ENCODE measurements at regions not wholly inside any gene's neighbourhood (a gene's known extent, or its start where the extent isn't known, plus 50 kb on each side); places are given as distances from the start of the nearest gene placed in this dataset.

DNA sequence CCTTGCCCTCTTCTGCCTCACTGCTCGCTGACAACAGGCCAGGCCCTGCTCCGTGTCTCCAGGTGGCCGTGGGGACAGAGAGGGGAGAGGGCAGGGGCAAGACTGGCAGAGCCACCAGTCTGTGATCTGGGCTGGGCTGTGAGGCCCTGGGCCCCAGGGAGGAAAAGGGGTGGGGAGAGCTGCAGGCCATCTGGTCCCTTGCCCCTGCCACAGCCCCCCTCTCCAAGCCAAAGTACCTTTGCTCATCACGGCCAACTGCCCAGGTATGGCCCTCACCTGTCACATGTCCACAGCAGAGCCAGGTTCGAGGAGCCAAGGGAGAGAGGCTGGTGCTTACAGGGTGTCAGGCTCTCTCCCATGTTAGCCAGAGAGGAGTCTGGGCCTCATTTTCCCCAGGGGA lies 91.4 kb upstream of the LHX1 start (continued):
- TF ChIP-seq, protein P1, sequence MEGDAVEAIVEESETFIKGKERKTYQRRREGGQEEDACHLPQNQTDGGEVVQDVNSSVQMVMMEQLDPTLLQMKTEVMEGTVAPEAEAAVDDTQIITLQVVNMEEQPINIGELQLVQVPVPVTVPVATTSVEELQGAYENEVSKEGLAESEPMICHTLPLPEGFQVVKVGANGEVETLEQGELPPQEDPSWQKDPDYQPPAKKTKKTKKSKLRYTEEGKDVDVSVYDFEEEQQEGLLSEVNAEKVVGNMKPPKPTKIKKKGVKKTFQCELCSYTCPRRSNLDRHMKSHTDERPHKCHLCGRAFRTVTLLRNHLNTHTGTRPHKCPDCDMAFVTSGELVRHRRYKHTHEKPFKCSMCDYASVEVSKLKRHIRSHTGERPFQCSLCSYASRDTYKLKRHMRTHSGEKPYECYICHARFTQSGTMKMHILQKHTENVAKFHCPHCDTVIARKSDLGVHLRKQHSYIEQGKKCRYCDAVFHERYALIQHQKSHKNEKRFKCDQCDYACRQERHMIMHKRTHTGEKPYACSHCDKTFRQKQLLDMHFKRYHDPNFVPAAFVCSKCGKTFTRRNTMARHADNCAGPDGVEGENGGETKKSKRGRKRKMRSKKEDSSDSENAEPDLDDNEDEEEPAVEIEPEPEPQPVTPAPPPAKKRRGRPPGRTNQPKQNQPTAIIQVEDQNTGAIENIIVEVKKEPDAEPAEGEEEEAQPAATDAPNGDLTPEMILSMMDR (IDR thresholded peaks at IDR 0.05) = no peak

DNA sequence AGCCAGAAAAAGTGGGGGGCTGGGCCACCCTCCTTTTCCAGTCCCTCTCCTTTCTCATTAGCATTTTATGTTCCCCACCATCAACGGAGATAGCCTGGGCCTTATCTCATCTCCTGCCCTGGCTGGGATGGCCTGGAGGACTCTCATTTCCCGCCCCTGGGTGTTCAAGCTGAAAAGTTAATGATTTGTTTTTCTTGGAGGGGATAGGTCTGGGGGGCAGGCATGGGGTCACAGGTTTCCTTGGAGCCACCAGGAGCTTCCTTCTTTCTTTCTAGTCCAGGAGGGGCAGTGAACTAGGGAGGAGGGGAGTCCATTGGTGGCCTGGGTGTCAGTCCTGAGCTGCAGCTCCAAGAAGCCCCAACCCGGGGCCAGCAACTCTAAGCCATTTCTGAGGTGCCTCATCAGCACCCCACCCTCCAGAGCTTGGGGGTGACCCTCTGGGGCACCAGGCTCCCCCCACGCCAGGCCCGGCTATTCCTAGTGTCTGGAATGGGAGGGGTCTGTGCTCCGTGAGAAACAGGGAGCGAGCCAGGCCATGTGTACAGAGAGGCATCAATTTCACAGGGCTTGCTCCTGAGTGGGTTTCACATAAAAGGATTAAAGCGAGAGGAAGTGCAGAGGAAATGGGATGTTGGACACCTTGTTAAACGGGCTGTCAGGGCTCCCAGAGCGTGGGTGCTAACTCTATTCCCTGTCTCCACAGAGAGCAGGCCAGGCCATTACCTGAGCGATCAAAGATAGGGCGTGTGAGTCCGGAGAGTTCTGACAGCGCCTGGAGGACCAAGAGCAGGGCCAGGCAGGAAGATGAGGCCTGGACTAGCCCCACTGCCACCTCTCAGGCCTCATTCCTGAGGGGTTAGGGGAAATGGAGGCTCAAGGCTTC lies 90.6 kb upstream of the LHX1 start:
- TF ChIP-seq TEAD1 (CRISPR knock-in tag; IDR thresholded peaks at IDR 0.05) (no peak), NR1H2 (CRISPR knock-in tag; IDR thresholded peaks at IDR 0.05) (no peak), SOX15 (CRISPR knock-in tag; IDR thresholded peaks at IDR 0.05) (no peak), RELA (CRISPR knock-in tag; IDR thresholded peaks at IDR 0.05; ENCODE audit: borderline replicate concordance) (no peak), HMGA2 (CRISPR knock-in tag; IDR thresholded peaks at IDR 0.05) (no peak), CBFB (CRISPR knock-in tag; IDR thresholded peaks at IDR 0.05; ENCODE audit: low read depth) (no peak), KAT7 (CRISPR knock-in tag; IDR thresholded peaks at IDR 0.05; ENCODE audit: borderline replicate concordance) (no peak), EMX1 (CRISPR knock-in tag; IDR thresholded peaks at IDR 0.05) (no peak), ZNF423 (CRISPR knock-in tag; IDR thresholded peaks at IDR 0.05) (no peak), ZNF317 (CRISPR knock-in tag; IDR thresholded peaks at IDR 0.05; ENCODE audit: borderline replicate concordance, low read depth) (no peak), PRRX2 (CRISPR knock-in tag; IDR thresholded peaks at IDR 0.05) (no peak), ZNF263 (CRISPR knock-in tag; IDR thresholded peaks at IDR 0.05; ENCODE audit: low read depth) (no peak), NR3C1 (CRISPR knock-in tag; conservative IDR thresholded peaks at IDR 0.05; ENCODE audit: low read depth) (no peak)
- TF ChIP-seq, protein P2, sequence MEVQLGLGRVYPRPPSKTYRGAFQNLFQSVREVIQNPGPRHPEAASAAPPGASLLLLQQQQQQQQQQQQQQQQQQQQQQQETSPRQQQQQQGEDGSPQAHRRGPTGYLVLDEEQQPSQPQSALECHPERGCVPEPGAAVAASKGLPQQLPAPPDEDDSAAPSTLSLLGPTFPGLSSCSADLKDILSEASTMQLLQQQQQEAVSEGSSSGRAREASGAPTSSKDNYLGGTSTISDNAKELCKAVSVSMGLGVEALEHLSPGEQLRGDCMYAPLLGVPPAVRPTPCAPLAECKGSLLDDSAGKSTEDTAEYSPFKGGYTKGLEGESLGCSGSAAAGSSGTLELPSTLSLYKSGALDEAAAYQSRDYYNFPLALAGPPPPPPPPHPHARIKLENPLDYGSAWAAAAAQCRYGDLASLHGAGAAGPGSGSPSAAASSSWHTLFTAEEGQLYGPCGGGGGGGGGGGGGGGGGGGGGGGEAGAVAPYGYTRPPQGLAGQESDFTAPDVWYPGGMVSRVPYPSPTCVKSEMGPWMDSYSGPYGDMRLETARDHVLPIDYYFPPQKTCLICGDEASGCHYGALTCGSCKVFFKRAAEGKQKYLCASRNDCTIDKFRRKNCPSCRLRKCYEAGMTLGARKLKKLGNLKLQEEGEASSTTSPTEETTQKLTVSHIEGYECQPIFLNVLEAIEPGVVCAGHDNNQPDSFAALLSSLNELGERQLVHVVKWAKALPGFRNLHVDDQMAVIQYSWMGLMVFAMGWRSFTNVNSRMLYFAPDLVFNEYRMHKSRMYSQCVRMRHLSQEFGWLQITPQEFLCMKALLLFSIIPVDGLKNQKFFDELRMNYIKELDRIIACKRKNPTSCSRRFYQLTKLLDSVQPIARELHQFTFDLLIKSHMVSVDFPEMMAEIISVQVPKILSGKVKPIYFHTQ (CRISPR knock-in tag; IDR thresholded peaks at IDR 0.05) = no peak
- TF ChIP-seq, protein P3, sequence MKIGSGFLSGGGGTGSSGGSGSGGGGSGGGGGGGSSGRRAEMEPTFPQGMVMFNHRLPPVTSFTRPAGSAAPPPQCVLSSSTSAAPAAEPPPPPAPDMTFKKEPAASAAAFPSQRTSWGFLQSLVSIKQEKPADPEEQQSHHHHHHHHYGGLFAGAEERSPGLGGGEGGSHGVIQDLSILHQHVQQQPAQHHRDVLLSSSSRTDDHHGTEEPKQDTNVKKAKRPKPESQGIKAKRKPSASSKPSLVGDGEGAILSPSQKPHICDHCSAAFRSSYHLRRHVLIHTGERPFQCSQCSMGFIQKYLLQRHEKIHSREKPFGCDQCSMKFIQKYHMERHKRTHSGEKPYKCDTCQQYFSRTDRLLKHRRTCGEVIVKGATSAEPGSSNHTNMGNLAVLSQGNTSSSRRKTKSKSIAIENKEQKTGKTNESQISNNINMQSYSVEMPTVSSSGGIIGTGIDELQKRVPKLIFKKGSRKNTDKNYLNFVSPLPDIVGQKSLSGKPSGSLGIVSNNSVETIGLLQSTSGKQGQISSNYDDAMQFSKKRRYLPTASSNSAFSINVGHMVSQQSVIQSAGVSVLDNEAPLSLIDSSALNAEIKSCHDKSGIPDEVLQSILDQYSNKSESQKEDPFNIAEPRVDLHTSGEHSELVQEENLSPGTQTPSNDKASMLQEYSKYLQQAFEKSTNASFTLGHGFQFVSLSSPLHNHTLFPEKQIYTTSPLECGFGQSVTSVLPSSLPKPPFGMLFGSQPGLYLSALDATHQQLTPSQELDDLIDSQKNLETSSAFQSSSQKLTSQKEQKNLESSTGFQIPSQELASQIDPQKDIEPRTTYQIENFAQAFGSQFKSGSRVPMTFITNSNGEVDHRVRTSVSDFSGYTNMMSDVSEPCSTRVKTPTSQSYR (CRISPR knock-in tag; IDR thresholded peaks at IDR 0.05) = no peak
- TF ChIP-seq, protein P4, sequence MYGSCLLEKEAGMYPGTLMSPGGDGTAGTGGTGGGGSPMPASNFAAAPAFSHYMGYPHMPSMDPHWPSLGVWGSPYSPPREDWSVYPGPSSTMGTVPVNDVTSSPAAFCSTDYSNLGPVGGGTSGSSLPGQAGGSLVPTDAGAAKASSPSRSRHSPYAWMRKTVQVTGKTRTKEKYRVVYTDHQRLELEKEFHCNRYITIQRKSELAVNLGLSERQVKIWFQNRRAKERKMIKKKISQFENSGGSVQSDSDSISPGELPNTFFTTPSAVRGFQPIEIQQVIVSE (CRISPR knock-in tag; IDR thresholded peaks at IDR 0.05; ENCODE audit: borderline replicate concordance) = no peak
- TF ChIP-seq, protein P5, sequence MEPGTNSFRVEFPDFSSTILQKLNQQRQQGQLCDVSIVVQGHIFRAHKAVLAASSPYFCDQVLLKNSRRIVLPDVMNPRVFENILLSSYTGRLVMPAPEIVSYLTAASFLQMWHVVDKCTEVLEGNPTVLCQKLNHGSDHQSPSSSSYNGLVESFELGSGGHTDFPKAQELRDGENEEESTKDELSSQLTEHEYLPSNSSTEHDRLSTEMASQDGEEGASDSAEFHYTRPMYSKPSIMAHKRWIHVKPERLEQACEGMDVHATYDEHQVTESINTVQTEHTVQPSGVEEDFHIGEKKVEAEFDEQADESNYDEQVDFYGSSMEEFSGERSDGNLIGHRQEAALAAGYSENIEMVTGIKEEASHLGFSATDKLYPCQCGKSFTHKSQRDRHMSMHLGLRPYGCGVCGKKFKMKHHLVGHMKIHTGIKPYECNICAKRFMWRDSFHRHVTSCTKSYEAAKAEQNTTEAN (CRISPR knock-in tag; IDR thresholded peaks at IDR 0.05) = no peak
- TF ChIP-seq, protein P6, sequence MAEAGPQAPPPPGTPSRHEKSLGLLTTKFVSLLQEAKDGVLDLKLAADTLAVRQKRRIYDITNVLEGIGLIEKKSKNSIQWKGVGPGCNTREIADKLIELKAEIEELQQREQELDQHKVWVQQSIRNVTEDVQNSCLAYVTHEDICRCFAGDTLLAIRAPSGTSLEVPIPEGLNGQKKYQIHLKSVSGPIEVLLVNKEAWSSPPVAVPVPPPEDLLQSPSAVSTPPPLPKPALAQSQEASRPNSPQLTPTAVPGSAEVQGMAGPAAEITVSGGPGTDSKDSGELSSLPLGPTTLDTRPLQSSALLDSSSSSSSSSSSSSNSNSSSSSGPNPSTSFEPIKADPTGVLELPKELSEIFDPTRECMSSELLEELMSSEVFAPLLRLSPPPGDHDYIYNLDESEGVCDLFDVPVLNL (CRISPR knock-in tag; IDR thresholded peaks at IDR 0.05; ENCODE audit: borderline replicate concordance, low read depth) = no peak
- TF ChIP-seq, protein P7, sequence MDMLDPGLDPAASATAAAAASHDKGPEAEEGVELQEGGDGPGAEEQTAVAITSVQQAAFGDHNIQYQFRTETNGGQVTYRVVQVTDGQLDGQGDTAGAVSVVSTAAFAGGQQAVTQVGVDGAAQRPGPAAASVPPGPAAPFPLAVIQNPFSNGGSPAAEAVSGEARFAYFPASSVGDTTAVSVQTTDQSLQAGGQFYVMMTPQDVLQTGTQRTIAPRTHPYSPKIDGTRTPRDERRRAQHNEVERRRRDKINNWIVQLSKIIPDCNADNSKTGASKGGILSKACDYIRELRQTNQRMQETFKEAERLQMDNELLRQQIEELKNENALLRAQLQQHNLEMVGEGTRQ (CRISPR knock-in tag; IDR thresholded peaks at IDR 0.05) = no peak
- TF ChIP-seq, protein P8, sequence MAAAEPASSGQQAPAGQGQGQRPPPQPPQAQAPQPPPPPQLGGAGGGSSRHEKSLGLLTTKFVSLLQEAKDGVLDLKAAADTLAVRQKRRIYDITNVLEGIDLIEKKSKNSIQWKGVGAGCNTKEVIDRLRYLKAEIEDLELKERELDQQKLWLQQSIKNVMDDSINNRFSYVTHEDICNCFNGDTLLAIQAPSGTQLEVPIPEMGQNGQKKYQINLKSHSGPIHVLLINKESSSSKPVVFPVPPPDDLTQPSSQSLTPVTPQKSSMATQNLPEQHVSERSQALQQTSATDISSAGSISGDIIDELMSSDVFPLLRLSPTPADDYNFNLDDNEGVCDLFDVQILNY (CRISPR knock-in tag; IDR thresholded peaks at IDR 0.05) = no peak
- H3K9me3 Mint-ChIP-seq = no peaks in the 10 kb centered on the region
- peaks cover 21% of the 10 kb centered on the region for H3K4me1 Mint-ChIP-seq

More for the DNA sequence above, 90.6 kb upstream of the LHX1 start:
- ChIA-PET POLR2A (no interaction called here), CTCF (no interaction called here)
- Mint-ChIP-seq H3K27ac (no peak overlapping the region), H3K36me3 (no peaks in the 10 kb centered on the region), H3K27me3 (ENCODE audit: low read depth) (peaks cover 33% of the 10 kb centered on the region), H3K4me3 (no peak overlapping the region)
- ATAC-seq = no peak; the same call in 1 of the 2 replicates
- no peak for DNase-seq (ENCODE audit: low spot score)

All from WTC11 (cell line).